Endothelial cell of hepatic sinusoid (primary cell): ENCODE measurements at regions not wholly inside any gene's neighbourhood (a gene's known extent, or its start where the extent isn't known, plus 50 kb on each side); places are given as distances from the start of the nearest gene placed in this dataset.

ENCODE experiments used
- in situ Hi-C: cut with HindIII; loops from 2 replicates; pipeline ENCODE4 v1.10.0; 2017; ENCODE audit warnings: low sequenced_read_pairs

DNA sequence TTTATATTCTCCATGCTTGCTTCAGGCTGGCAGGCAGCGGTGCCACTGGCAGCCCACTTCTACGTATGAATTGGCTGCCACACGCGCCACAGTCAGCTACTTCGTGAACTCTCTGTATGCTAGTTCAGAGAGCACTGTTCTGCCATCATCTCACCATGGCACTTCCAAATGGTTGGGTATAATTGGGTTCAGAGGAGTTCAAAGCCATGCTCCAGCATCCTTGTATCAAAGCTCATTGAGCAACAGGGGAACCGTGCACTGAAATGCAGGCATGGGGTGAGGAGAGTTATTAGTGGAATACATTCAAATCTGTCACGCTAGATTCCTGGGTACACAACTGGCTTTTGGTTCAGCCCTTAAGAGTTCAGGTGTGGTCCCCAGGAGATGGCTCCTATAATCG, 519.9 kb upstream of the NOX3 start:
- in situ Hi-C loops: no loop called here

DNA sequence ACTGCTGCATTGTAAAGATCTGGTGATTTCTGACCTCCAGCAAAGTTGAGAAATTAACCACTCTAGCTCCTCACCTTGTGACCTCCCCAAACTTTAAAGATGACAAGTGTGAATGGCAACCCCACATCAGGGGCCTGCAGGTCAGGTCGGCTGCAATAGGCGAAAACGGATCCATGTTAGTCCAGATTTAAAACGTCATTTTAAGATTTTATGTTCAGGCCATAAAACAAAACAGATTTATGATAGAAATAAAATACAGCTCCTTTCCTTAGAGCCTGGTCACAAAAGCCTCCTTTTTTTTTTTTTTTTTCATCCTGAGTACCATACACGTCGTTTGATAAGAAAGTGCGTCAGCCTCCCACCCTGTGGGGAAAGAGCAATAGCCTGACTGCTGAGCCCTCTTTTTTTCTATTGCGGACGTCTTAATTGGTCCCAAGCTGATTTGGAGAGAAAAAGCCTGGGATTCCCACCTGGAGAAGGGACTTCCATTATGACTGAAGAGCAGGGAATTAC, 519.2 kb upstream of the NOX3 start:
- in situ Hi-C loops: no loop called here

DNA sequence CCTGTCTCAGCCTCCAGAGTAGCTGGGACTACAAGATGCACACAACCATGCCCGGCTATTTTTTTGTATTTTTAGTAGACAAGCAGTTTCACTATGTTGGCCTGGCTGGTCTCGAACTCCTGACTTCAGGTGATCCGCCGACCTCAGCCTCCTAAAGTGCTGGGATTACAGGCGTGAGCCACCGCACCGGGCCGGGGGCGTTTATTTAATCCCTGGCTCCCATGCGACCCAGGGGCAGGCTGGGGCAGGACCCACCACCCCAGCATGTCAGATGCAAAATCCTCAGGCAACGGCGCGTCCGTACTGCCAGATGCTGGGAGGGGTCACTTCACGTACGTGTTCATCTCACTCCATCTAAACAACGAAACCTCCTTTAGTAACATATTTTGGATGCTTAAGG, 518.7 kb upstream of the NOX3 start:
- in situ Hi-C loops: no loop called here

DNA sequence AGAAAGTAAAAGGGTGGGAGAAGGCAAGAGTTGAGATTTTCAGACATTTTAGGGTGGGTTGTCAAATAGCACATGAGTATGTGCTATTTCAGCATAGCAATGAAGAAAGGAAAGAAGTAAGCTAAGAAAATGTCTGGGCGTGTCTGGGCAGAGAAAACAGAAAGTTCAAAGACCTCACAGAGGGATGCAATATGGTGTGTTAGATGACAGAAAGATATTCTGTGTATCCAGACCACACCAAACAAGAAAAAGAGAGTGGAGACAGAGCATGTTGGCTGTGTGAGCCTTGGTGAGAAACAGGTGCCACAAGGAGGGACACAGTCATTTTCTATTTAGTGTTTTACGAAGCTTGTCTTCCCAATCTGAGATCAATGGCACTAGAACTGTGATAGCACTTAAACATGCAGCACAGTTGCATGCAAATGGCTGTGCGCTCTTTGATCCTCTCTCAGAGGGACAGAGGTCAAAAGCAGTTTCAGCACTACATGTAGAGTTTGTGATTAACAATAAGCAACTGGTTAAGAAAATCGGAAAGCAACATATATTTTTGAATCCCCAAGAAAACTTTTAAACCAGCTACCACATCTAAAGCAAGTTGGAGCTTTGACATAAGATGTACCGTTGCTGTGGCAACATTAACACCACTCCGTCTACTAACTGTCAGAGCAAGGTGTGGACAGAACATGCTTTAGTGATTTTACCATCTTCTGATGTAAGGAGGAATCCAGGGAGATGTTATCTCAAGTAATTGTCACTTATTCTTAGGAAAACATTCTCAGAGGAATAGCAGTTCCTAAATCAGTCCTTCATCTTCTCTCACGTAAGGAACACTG, 515.5 kb upstream of the NOX3 start:
- in situ Hi-C loops: no loop called here

DNA sequence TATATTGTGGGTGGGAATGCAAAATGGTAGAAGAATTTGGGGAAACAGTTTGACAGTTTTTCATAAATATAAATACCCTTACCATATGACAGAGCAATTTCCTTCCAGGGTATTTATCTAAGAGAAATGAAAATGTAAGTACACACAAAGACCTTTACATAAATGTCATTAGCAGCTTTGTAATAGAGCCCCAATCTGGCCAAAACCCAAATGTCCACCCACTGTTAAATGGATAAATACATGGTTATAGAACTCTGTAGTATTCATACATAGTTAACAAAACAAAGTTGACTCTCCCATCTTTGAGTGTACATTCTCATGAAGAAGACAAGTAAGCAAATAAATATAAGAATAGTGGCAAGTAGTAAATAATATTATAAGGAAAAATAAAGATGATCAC, 514.8 kb upstream of the NOX3 start:
- in situ Hi-C loops: no loop called here

DNA sequence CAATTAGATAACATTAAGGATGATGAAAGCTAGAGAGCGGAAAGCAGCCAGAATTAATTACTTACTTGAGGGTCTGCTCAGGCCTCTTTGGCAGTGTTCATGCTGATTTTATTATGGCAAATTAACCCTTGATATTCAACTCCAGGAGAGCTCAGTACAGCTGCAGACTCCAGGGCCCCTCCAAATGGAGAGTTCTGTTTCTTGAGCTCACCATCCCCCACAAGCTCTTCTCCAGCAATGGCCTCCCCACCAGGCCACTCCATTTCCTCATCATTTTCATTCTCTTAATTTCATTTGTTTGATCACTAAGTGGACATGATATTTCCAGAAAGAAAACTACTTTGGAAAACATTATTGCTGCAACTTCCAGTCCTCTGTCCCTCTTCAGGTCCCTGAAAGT, 513.3 kb upstream of the NOX3 start:
- in situ Hi-C loops: no loop called here

DNA sequence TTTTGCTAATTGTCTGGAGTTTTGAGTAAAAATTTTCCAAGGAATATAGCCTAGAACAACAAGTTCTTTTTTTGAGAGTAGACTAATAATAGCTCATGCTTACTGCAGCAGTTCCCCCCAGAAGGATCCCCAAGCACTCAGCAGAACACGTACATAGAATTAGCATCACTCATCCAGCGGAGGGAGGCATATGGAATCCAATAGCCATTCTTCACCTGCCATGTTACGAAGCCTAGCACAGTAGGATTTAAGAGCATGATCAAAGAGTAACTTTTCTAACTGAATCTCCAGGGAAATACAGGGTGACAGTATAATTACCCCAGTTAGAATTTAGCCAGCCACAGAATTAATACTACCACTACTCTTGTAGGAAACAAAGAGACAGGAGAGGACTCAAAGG, 511.7 kb upstream of the NOX3 start:
- in situ Hi-C loops: no loop called here

DNA sequence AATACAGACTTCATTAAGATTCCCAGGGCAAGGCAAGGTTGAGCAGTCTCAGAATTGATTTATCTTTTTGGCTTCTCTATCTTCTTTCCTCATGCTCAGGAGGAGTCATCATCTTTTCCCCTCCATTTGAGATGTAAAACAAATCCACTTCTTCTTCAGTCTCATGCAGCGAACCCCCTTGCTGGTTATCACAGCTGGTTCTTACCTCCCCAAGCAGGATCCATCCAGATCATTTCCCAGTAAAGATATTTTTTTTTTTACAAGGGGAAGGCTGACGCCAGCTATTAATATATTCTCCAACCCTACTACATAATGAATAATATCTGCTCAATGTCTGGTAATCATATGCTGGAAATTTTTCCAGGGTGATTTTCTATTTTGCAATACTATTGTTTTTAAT, 508.9 kb upstream of the NOX3 start:
- in situ Hi-C loops: no loop called here

DNA sequence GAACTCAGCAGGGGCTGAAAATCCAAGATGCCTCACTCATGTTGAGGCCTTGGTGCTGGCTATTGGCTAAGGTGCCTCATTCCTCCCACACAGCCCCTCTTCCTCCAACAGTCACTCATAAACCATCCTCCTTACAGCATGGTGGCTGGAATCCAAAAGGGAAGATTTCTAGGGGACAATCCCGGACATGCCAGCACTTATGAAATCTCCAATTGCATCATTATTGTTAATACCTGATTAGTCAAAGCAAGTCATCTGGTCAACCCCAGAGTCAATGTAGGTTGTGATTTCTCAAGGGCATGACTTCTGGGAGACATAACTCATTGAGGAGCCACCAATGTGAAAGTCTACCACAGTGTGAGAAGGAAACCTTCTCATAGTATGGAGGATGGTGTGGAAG, 506.6 kb upstream of the NOX3 start:
- in situ Hi-C loops: no loop called here

DNA sequence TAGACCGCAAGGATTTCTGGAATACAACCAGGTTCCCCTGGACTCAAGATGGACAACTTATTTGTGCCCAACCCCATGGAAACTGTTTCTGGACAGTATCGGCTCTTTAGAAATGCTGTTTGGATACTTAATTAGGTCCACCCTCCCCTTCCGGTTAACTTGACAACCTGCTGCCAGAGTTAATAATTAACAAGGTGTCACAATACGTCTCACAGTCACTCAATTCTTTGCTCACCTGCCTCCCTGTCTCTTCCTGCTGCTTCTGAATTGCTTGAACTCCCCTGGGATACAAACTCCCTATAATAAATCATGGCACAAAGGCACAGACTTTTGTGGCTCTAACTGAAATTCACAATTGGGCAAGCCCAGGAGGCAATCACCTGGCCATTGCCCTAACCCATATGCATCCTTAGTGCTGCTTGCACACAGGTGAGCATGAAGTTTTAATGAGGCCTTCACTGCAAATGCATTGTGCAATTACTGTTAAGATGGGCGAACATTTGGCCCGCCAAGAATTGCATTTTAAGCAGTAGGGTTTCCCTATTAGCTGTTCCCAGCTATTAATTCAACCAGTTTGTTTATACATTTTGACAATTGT, 504.4 kb upstream of the NOX3 start:
- in situ Hi-C loops: no loop called here

DNA sequence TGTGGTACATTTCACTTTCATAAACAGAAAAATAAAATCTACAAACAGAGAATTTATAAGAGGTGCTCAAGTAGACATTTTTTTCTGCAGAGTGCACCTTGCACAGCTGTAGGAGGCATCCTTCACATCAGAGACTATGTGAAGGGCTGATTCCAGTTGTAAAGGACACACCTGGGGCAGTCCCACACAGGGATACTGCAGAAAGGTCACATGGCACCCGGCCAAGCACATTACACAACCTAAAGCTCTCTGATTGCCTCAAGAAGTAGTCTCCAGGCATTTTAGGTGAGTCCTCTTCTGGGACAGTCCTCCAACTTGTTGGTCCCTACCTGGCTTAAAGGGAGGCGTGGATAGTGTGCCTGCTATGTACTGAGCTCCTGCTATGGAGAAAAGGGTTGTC, 502.9 kb upstream of the NOX3 start:
- in situ Hi-C loops: no loop called here

DNA sequence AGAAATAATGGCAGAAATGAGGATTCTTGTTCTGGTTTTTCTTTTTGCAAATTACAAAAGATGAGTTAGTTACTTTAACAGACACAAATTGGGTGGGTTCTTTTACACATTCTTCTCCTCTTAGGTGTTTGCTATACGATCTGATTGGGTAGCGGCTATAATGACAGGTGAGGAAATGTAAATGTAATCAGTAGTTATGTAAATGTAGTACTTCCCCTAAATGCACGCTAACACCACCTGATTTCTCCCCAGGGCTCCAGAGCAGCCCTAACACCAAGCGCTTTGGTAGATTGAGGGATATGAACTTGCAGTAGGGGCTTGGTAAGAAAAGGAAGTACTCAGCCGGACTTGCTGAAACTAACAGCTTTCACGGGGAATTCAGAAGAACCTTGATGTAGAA, 499.4 kb upstream of the NOX3 start:
- in situ Hi-C loops: no loop called here

DNA sequence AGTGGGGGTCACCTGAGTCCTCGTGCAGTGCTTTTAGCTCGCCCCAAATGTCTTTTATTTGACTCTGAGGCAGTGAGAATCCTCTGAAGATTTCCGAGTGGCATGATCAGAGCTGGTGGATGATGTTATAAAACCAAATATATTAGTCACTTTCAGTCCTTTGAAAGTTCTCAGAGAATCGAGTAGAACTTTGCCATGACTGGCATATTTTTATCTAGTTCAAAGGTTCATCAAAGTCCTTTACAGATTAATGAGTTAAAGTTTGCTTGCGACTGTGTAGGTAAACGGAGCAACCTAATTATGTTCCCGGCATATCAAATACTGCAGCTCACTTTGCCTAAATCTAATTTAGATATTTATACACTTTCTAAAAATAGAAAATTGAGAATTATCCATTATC, 498.5 kb upstream of the NOX3 start:
- in situ Hi-C loops: no loop called here

DNA sequence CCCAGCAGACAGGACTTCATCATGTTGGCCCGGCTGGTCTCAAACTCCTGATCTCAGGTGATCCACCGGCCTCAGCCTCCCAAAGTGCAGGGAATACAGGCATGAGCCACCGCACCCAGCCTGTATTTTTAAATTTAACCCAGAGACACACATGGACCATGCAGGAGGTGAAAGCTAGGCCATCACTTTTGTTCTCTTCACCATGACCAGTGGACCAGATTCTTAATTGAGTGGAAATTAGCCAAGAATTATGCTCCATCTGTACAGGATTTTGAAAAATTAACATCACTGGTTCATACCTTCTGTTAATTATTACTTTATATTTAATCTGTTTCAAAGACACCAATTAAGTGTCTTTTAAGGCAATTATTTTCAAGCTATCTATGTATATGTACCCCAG, 493.6 kb upstream of the NOX3 start:
- in situ Hi-C loops: no loop called here

DNA sequence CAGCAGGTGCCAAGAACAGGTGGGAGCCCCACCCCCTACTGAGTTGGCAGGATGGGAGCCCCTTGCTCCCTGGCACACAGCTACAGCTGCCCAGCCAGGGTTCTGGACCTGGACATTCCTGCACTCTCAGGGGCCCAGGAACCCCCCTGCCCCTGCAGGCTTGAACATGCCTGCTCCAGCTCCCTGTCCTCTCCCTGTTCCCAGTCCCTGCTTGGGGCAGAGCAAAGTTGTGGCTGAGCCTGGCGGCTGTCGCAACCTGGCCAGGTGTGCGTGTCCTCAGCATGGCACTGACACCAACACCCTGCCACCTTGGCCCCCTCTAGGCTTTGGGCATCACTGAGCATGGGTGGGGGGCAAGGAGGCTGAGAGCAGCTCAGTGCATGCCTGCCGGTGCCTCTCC, 491.2 kb upstream of the NOX3 start:
- in situ Hi-C loops: no loop called here

DNA sequence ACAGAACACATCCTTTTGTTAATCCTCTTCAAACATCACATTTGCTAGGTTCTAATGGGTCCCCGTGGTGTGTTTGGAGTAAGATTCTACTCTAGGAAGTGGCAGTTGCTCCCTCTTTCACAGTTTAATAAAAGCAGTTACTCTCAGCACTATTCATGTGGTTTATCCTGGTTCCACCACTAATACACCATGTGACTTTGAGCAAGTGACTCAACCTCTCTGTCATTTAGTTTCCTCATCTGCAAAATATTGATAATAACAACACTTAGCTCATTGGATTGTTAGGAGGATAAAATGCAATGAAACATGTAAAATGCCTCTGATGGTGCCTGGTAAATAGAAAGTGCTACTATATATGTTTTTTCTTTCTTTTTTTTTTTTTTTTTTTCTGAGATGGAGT, 488.0 kb upstream of the NOX3 start:
- in situ Hi-C loops: no loop called here

DNA sequence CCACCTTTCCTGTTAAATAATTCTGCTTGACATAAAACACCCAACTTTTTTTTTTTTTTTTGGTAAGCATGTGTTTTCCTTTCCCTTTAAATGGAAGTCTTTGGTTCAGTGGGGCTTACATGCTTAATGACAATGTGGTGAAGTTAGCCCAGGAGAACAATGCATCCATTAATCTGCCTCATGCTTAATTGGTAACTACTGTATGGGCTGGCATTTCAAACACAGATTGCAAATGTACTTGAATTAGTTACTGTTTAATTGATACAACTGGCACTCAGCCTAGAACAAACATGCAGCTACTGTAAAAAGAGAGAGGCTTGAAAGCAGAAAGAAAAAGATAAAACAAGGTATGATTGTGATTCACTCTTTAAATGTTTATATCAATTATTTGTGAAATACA, 483.6 kb upstream of the NOX3 start:
- in situ Hi-C loops: no loop called here

DNA sequence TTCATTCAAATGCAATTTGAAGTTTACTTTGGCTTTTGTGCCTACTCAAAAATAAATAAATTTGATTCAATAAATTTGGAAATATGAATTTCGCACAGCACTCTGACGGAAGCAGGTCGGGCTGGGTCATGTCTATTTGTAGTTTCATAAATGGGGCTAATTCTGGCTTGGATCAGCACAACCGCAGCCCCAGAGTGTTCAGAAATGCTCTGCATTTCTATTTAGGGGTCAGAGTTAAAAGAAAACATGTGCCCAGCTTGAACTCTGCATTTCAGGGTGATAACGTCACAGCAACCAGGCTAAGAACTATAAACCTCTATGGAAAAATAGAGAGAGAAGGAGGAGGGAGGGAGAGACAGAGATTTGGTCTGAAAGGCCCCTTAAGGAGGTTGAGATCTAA, 480.9 kb upstream of the NOX3 start:
- in situ Hi-C loops: no loop called here

DNA sequence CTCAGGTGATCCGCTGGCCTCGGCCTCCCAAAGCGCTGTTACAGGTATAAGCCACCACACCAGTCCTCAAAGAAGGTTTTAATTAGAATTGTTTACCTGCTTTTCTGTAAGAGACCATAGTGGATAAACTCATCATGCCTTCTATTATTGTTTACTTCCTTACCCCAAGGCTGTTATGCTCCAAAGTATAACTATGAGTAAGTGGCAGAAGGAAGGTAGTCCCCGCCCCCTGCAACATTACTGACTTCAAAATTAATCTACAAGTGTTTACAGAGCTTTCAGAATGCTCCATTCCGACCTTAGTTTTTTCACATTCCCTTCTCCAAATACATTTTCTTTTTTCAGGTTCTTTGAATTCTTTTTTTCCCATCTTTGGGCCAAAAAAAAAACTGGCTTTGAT, 480.5 kb upstream of the NOX3 start:
- in situ Hi-C loops: no loop called here

DNA sequence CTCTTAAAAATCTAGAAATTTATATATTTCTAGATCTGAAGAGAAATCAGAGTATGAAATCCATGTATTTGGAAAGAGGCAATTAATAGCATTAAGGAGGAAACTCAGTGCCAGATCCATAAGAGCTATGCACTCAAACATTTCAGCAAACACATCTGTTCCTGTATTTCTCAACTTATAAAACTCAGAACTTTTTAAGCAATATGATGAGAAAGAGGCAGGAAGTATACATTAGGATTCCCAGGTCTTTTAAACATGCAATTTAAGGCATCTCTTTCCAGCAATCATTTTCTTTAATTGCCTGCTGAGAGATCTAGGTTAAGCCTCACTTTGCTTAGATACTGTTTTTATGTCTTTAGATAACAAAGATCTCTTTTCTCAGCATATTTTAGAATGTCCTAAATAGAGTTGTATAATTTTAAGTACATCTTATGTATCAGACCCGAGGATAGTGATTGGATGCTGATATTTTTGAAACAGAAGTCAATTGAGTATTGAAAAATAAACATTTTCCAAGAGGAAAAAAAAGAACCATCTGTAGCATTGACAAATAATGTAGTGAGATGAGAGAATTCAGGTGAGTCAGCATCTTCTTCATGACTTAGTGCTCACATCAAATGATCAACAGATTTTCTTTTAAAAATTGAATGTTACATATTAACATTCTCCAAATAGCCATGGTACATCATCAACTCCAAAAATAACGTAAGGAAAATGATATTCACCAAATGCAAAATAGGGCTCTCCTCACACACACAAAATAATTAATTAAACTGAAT, 461.4 kb upstream of the NOX3 start:
- in situ Hi-C loops: no loop called here

DNA sequence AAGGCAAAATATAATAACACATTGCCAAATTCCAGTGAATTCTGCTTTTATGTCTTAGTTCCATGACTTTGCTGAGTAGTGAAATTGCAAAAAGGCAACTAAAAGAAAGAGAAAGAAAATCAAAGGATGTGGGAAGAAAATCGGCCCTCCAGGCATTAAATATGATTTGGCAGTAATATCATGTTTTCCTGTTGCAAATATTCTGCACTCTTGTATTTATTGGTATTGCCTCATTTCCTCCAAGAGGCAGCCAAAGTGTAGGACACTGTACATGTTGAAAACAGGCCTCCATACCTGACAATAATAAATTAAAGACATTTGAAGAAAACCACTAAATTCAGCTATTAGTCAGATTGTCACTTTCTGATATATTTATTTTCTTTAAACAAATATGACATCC, 460.0 kb upstream of the NOX3 start:
- in situ Hi-C loops: no loop called here

DNA sequence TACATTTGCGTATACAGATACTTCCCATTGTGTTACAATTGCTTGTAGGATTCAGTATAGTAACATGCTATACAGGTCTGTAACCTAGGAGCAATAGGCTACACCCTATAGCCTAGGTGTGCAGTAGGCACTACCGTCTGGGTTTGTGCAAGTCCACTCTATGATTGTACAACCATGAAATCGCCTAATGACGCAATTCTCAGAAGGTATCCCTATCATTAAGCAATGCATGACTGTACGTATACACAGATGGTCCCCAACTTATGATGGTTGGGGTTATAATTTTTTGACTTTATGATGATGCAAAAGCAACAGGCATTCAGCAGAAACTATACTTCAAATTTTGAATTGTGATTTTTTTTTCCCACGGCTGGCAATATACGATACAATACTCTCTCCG, 458.2 kb upstream of the NOX3 start:
- in situ Hi-C loops: no loop called here
